Upper lobe of right lung (tissue), 1 donor: ENCODE measurements at regions not wholly inside any gene's neighbourhood (a gene's known extent, or its start where the extent isn't known, plus 50 kb on each side); places are given as distances from the start of the nearest gene placed in this dataset.

Experiments used
- ATAC-seq: fragments of 200-7000 bp; cut with Tn5 transposase; one replicate; pipeline ENCODE4 v1.9.1; 2020; ENCODE audit warnings: mild to moderate bottlenecking, moderate library complexity
- DNase-seq: peaks from one replicate; pipeline ENCODE4 v3.0.0-alpha.2; 2020
- H3K27ac ChIP-seq: fragments of 200-600 bp; one replicate; pipeline ENCODE4 v1.8.0; 2022
- H3K27me3 ChIP-seq: fragments of 200-600 bp; one replicate; pipeline ENCODE4 v1.8.0; 2022; ENCODE audit warnings: mild to moderate bottlenecking
- H3K36me3 ChIP-seq: fragments of 200-600 bp; one replicate; pipeline ENCODE4 v1.8.0; 2022
- H3K4me1 ChIP-seq: fragments of 200-600 bp; one replicate; pipeline ENCODE4 v1.8.0; 2022
- H3K4me3 ChIP-seq: fragments of 200-600 bp; one replicate; pipeline ENCODE4 v1.8.0; 2022; ENCODE audit warnings: mild to moderate bottlenecking
- H3K9me3 ChIP-seq: fragments of 200-600 bp; one replicate; pipeline ENCODE4 v1.8.0; 2022
- CTCF ChIP-seq: fragments of 200-600 bp; IDR thresholded peaks from one replicate; pipeline ENCODE4 v1.8.0; 2022; ENCODE audit warnings: antibody characterized with exemption
- intact Hi-C: fragments of 100-400 bp; cut with DNase I; formaldehyde crosslinking; loops from one replicate; pipeline ENCODE4 v1.11.0; 2022
- donor health status: DM: no; HTN: yes; CAD: no; lungs with severe emphysema.

- H3K27ac ChIP-seq = no peak overlapping the region
- no peak for DNase-seq
- H3K9me3 ChIP-seq = no peaks in the 10 kb centered on the region
- H3K4me1 ChIP-seq = no peaks in the 10 kb centered on the region
- intact Hi-C loops = no loop called here
- no peak for ATAC-seq
- H3K36me3 ChIP-seq = no peaks in the 10 kb centered on the region
- H3K4me3 ChIP-seq = no peak overlapping the region
- TF ChIP-seq CTCF = no peak
- no peaks in the 10 kb centered on the region for H3K27me3 ChIP-seq
Observed at GRCh38 chr3:182349051-182349450, 444.3 kb upstream of the ATP11B start.

- intact Hi-C loops = no loop called here
Observed at GRCh38 chr3:182349951-182350517, 443.3 kb upstream of the ATP11B start.

GRCh38 chr3:182357928-182358327 lies 435.4 kb upstream of the ATP11B start:
- no peak for TF ChIP-seq CTCF
- no peak for DNase-seq
- Histone ChIP-seq H3K27ac (no peak overlapping the region), H3K9me3 (no peaks in the 10 kb centered on the region), H3K4me1 (no peaks in the 10 kb centered on the region), H3K27me3 (no peaks in the 10 kb centered on the region), H3K4me3 (no peak overlapping the region), H3K36me3 (no peaks in the 10 kb centered on the region)
- intact Hi-C loops = no loop called here
- ATAC-seq = no peak

More at GRCh38 chr3:182349951-182350517, 443.3 kb upstream of the ATP11B start:
- no peaks in the 10 kb centered on the region for H3K27me3 ChIP-seq
- no peaks in the 10 kb centered on the region for H3K36me3 ChIP-seq
- no peaks in the 10 kb centered on the region for H3K4me1 ChIP-seq
- TF ChIP-seq CTCF = no peak
- H3K27ac ChIP-seq = no peak overlapping the region
- no peaks in the 10 kb centered on the region for H3K9me3 ChIP-seq
- no peak overlapping the region for H3K4me3 ChIP-seq
- DNase-seq = no peak
- ATAC-seq = no peak

GRCh38 chr3:182364323-182364722 lies 429.0 kb upstream of the ATP11B start:
- no peaks in the 10 kb centered on the region for H3K4me1 ChIP-seq
- H3K9me3 ChIP-seq = no peaks in the 10 kb centered on the region
- TF ChIP-seq CTCF = no peak
- DNase-seq (no peak), ATAC-seq (no peak)
- no peak overlapping the region for H3K27ac ChIP-seq
- H3K4me3 ChIP-seq = no peak overlapping the region
- intact Hi-C loops = no loop called here
- no peaks in the 10 kb centered on the region for H3K36me3 ChIP-seq
- H3K27me3 ChIP-seq = no peaks in the 10 kb centered on the region

- DNase-seq (no peak), ATAC-seq (no peak)
- Histone ChIP-seq H3K9me3 (no peaks in the 10 kb centered on the region), H3K4me3 (no peak overlapping the region), H3K27me3 (no peaks in the 10 kb centered on the region), H3K36me3 (no peaks in the 10 kb centered on the region), H3K4me1 (no peaks in the 10 kb centered on the region), H3K27ac (no peak overlapping the region)
- no peak for TF ChIP-seq CTCF
- intact Hi-C loops = no loop called here
Observed at GRCh38 chr3:182364723-182365650, 428.3 kb upstream of the ATP11B start.
